Left hindlimb (tissue), 1 donor: ENCODE measurements at regions not wholly inside any gene's neighbourhood (a gene's known extent, or its start where the extent isn't known, plus 50 kb on each side); places are given as distances from the start of the nearest gene placed in this dataset.

Source experiments
- DNase-seq: peaks from one replicate; pipeline ENCODE4 v3.0.0-alpha.2; 2018

DNA sequence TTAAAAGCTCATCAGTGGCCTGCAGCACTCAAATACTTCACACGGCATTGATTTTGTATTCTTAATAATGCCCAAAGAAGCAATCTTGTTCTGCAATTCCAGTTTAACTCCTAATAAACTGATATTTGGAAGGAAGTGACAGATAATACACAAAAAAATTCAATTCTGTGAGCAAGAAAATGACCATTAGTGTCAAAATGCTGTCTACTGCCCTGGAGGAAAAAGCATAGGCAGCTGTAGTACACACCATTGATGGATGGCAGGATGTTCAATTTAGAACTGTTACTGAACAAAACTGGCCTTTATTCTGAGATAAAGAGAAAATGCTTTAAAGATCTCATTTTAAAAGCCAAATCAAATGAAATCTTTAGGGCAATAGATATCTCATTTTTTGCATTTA, 251.3 kb upstream of the FMN2 start:
- no peak for DNase-seq

DNA sequence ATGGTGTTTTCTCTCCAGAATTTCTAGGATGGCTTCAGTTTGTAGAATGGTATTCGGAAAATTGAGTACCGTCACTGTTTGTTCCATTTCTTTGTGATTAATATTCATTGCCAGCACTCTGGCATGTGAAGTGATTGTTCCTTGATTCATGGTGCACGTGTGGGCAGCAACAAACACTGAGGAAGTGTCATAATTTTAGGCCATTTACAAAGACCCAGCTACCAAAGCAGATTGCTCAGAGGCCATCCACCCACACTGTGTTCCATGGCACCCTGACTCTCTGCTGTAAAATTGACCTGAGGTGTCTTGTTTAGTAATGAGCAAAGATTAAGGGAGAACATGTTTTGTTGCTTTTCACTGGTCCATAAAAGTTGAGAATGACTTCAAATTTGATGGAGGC, 250.9 kb upstream of the FMN2 start:
- DNase-seq = no peak

DNA sequence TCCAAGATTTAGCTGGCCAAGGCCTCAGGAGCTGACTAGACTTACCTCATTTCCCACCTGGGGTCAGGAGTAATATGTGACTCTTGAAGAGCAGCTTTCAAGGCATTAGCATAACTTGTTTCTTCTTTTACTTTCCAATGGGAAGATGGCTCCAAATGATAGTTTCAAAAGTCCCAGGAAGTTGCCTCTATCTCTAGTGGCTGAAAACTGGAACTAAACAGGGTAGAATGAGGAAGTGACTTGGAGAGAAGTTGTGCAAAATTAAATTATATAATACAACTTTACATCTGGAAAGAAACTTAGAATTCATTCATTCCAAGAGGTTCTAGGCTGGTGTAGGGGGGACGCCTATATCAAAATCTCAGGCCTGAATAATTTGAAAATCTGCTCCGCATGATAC, 250.1 kb upstream of the FMN2 start:
- no peak for DNase-seq

GRCh38 chr1:239843541-239843940, 248.1 kb upstream of the FMN2 start:
- no peak for DNase-seq

DNA sequence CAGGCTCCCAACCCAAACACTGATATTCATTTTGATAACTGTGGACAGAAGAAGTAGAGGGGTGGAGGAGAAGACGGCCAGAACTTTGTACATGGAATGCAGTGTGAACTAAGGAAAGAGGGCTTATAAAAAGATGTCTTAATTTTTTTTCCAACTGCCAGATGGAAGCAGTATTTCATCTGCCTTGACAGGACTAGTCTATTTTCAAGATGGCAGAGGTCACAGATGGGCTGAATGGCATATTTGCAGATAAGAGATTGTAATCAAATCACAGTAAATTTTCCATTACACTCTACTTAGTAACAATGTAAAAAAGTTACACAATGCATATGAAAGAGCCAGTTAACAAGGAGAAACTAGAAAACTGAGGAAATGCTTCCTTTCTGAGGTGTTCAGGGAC, 246.8 kb upstream of the FMN2 start:
- DNase-seq = no peak

DNA sequence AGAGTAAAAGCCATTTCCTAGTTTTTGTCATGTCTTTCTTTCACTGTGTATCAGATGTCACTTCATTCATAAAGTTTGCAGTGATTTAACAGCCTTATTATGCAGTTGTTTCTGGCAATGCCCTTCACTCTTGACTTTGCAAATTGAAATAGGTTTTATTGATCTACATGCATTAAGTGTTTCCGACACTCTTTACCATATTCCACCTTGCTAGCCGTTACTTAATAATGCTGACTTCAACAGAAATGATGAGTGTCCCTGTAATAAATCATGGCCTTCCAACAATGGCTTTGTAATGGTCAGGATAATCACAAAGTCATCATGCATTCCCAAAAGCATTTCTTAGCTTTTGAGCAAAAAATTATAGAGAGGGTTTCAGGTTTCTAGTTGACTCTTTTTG, 236.8 kb upstream of the FMN2 start:
- no peak for DNase-seq

GRCh38 chr1:239856067-239856466, 235.6 kb upstream of the FMN2 start:
- DNase-seq = no peak

DNA sequence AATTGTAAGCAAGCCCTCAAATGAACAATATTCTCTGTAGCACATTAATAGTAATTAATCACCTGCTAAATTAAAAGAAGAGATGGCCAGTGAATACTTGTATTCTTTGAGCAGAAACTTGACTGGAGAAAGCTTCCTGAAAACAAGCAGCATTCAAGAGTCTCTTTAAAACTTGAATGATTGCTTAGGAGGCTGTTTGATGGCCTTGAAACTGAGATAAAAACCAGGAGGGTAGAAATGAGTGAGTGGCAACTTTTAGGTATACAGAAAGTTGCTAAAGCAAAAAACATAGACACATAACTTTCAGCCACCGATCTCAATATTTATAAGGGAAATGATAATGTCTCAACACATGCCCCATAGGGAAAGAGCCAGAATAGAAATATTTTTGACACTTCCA, 234.8 kb upstream of the FMN2 start:
- no peak for DNase-seq

DNA sequence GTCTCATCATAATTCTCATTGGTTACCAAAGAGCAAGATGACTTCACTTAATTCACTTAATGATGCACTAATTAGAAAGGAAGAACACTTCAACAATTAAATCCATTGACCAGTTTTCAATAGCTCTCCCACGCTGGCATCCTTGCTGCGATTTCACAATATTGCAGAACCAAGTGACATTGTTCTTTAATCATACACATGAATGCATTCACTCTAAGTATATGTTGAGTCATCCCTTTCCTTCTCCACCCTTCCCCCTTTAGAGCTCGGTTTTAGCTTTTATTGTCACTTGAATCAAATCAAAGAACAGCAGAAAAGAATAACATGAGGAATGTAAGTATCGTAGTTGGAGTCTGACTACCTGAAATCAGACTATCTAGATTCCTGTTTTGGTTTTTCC, 233.6 kb upstream of the FMN2 start:
- no peak for DNase-seq

GRCh38 chr1:239858529-239858928, 233.2 kb upstream of the FMN2 start:
- DNase-seq = no peak

DNA sequence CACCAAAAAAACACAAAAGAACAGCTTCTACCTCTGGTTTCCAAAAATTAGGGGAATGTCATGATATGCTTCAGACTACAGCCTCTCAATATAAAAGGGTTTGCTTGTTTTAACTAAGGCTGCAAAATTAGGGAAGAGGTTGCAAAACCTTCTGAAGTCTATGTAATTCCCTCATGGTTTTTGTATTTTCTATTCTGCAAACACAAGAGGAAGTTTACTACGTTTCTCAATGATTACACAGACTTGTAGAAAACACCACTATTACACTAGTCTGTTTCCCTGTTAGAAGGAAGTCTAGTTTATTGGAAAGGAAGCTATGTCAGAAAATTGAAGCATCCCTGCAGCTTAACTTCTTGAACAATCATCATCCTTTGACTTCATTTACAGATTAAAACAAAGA, 229.7 kb upstream of the FMN2 start:
- DNase-seq = no peak

DNA sequence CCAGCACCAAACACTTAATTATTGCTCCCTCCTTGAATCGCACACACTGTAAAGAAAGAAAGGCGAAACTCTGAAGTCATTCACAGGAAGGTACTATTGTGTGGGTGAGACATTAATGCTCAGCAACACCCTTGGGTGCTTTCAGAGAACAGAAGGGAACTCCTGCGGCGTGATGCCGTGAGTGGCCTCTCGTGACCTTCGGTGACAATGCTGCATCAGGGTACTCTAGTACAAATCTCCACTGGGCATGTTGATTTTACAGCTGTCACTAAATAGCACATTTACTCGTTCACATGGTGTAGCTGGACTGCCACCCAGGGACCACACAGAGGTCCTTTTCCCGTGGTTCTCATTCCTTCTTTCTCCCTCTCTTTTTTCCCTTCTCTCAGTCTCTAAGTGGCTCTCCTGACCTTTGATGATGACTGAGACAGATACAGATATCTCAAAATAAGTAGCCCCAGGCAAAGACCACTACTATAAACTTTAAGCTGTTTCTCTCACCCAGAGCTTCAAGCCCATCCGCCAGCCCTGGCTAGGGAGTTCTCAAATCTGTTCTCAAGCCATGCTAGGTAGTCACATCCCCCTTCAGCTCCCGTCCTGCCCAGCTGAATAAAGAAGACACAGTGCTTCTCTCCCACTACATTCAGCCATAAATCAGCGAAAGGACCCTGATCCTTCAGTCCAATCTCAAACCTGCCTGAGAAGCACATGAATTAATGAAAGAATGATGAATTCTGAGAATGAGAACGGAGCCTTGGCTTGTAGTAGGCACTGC, 223.4 kb upstream of the FMN2 start:
- no peak for DNase-seq

GRCh38 chr1:239870194-239870593, 221.5 kb upstream of the FMN2 start:
- DNase-seq = no peak

DNA sequence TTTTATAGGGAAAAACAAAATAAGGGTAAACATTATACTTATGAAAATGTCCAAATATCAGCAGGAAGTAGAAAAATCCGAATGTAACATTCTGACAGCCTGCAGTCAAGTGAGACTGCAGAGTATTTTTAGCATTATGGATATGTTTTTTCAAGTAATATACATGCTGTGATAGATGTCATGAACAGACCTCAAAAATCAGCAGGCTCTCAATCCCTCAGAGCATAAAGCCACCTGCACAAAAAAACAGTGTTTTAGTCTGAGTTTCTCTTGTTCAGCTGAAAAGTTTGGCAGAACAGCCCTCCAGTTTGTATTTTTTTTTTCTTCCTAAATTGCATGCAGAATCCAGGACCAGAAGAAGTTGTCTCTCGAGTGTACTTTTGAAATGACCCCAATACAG, 219.1 kb upstream of the FMN2 start:
- DNase-seq = no peak

GRCh38 chr1:239874831-239875230, 216.9 kb upstream of the FMN2 start:
- DNase-seq = no peak

- no peak for DNase-seq
These were observed 212.1 kb upstream of the FMN2 start for GRCh38 chr1:239879321-239880170.

GRCh38 chr1:239882967-239883366, 208.7 kb upstream of the FMN2 start:
- DNase-seq = no peak

DNA sequence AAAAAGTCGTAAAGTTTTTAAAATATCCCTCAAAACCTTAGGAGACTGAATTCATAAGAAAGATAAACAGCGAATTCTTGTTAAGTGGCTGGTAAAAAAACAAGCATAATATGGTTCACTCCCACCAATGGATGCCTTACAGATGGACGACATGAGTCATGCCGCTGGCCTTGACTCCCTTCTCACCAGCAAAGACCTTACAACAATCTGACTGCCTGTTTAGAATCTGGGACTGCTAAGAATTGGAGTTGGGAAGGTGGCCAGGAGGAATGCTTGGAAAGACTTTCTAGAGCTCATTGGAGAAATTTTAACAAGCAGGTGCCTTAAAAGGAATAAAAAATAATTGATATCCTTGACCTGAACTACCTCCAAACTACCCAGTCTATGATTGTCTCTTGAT, 206.9 kb upstream of the FMN2 start:
- DNase-seq = no peak

DNA sequence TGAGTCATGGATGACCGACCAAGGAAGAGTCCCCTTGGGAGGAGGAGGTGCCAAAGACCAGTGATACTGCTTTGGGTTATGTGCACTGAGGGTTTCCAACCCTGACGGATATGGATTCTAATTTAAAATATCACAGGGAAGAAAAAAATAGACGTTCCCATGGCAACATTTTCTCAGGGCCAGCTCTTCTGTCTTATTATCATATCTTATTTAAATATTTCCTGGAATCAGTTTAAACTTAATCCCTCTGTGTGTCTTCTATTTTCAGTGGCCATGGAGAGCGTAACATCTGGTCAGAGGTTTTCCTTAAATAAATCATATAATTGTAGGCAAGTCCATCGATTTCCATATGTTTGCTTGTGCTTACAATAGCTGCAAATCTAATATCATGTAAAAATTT, 205.4 kb upstream of the FMN2 start:
- no peak for DNase-seq

DNA sequence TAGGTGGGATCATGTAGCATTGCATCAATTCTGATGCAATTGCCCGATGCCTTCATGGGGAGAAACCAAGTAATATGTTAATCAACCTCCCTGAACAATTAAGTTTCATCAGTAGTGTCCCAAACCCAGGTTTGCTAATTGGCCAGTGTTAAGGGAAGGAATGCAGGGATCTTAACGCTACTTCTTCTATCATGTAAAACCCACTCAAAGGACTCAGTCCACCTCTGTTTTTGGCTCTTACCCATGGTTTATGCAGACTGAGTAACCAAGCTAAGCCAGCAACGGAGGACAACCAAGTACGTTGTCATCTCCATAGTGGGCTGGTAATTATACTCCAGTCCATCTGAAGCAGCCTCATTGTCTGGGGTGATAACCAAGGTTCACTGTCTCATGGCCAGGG, 203.0 kb upstream of the FMN2 start:
- DNase-seq = no peak

- DNase-seq = no peak
These were observed 199.9 kb upstream of the FMN2 start for GRCh38 chr1:239891621-239892358.

DNA sequence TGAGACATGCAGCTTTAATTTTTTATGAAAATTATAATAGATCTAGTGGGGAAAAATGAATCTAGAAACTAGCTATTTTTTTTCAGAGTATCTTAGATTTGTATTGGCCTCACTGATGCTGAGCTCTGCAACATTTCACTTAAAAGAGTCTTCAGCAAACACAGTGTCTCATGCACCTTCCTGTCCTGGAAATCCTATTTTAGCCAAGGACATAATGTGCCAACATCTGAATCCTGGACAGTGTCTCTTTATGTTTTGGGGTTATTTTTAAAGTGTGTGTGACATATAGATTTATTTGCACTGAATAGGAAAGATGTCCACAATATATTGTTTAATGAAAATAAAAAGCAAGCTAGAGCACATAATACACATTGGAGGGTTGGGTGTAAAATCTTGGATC, 199.1 kb upstream of the FMN2 start:
- no peak for DNase-seq

DNA sequence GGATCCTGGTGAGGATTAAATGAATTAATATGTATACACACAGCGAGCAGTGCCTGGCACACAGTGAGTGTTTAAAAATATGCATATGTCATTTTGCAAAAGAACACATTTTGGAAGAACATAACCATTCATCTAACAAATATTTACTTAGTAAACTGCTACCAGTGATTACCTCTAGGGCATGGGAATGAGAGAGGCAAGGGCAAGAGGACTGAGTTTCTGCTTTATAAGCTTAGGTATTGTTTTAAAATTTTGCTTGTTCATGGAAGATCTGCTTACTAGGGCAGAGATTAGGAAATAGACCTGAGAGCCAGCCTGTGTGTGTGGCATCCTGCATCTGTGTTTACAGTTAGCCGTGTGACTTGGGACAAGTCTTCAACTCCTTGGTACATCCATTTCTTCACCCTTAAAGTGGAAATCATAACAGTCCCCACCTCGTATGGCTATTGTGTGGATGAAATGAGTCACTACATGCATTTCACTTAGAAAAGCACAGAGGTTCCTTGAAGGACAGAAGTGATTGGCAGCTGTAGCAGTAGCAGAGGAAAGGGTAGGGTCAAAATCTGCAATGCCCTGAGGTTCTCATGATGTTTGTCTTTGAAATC, 198.5 kb upstream of the FMN2 start:
- no peak for DNase-seq
